ENCODE measurements at regions not wholly inside any gene's neighbourhood (a gene's known extent, or its start where the extent isn't known, plus 50 kb on each side); places are given as distances from the start of the nearest gene placed in this dataset.
A peak's percentile ranks its signal among the peaks of the same experiment; 100 is the strongest.

GRCh38 chr10:78188446-78188845 is 154.8 kb downstream of the RPS24 start:
- DNase-seq: no peak

- DNase-seq: no peak
Measured at GRCh38 chr10:78190051-78190825, 156.6 kb downstream of the RPS24 start.

GRCh38 chr10:78191301-78191700 is 157.6 kb downstream of the RPS24 start:
- DNase-seq: no peak

GRCh38 chr10:78193189-78193588 is 159.5 kb downstream of the RPS24 start:
- no peak for DNase-seq

GRCh38 chr10:78194050-78194449 is 160.4 kb downstream of the RPS24 start:
- DNase-seq: no peak

- DNase-seq: no peak
Measured at GRCh38 chr10:78194539-78195402, 161.1 kb downstream of the RPS24 start.

GRCh38 chr10:78196396-78196795 is 162.7 kb downstream of the RPS24 start:
- no peak for DNase-seq

GRCh38 chr10:78196964-78197363 is 163.3 kb downstream of the RPS24 start:
- DNase-seq: no peak

GRCh38 chr10:78197628-78198272 is 164.1 kb downstream of the RPS24 start:
- DNase-seq: no peak

- no peak for DNase-seq
Measured at GRCh38 chr10:78199005-78199725, 165.5 kb downstream of the RPS24 start.

GRCh38 chr10:78199759-78200158 is 166.1 kb downstream of the RPS24 start:
- DNase-seq: no peak

GRCh38 chr10:78200686-78201085 is 167.0 kb downstream of the RPS24 start:
- no peak for DNase-seq

- DNase-seq: no peak
Measured at GRCh38 chr10:78202386-78202785, 168.7 kb downstream of the RPS24 start.

GRCh38 chr10:78203915-78204818 is 170.5 kb downstream of the RPS24 start:
- DNase-seq: no peak

- no peak for DNase-seq
Measured at GRCh38 chr10:78205457-78206016, 171.9 kb downstream of the RPS24 start.

GRCh38 chr10:78207216-78207615 is 173.6 kb downstream of the RPS24 start:
- DNase-seq: no peak

- no peak for DNase-seq
Measured at GRCh38 chr10:78207776-78208175, 174.1 kb downstream of the RPS24 start.

GRCh38 chr10:78209970-78210369 is 176.3 kb downstream of the RPS24 start:
- no peak for DNase-seq

GRCh38 chr10:78210548-78210947 is 176.9 kb downstream of the RPS24 start:
- no peak for DNase-seq

GRCh38 chr10:78210976-78211375 is 177.3 kb downstream of the RPS24 start:
- DNase-seq: no peak

GRCh38 chr10:78211561-78212051 is 177.9 kb downstream of the RPS24 start:
- DNase-seq: peak in 1 of 2 donors; percentile 23
